ENCODE measurements at regions not wholly inside any gene's neighbourhood (a gene's known extent, or its start where the extent isn't known, plus 50 kb on each side); places are given as distances from the start of the nearest gene placed in this dataset.

DNA sequence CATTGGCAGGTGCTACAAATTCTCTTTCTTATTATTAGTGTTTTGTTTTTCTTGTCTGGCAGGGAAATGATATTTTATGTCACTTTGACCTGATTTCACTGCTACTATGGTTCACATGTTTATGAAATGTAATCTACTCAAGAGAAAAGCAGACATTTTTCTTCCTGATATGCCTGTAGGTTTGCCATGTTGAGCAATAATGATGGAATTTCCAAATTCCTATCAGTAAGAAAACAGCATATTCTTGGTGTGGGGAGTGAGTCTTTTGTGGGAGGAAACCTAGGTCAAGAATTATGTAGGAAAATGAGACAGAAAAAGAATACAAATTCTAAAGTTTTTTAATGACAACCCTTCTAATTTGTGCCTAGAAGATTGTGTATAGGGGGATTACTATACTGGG is 356.4 kb downstream of the SLC4A3 start:
- Histone ChIP-seq H3F3A (ENCODE audit: insufficient read depth, low read length, poor library complexity, severe bottlenecking) (no peaks in the 10 kb centered on the region), H3K36me3 (ENCODE audit: insufficient read depth, low read length) (no peaks in the 10 kb centered on the region), H3K27ac (ENCODE audit: low read length) (no peak overlapping the region), H3K9me2 (ENCODE audit: insufficient read depth, low read length) (no peaks in the 10 kb centered on the region), H3K27me3 (ENCODE audit: insufficient read depth, low read depth, low read length) (no peaks in the 10 kb centered on the region), H3K9ac (ENCODE audit: low read length) (no peak overlapping the region), H3K79me2 (replicated peaks; ENCODE audit: insufficient read depth, low read length) (no peaks in the 10 kb centered on the region), H4K20me1 (ENCODE audit: insufficient read depth) (no peaks in the 10 kb centered on the region), H3K4me3 (ENCODE audit: low read length) (no peak overlapping the region), H2AFZ (ENCODE audit: low read depth, low read length) (no peak overlapping the region), H3K9me3 (ENCODE audit: low read length) (no peaks in the 10 kb centered on the region), H3K4me2 (ENCODE audit: low read length) (no peak overlapping the region)
- TF ChIP-seq REST (IDR thresholded peaks at IDR 0.05; ENCODE audit: borderline replicate concordance) = no peak

DNA sequence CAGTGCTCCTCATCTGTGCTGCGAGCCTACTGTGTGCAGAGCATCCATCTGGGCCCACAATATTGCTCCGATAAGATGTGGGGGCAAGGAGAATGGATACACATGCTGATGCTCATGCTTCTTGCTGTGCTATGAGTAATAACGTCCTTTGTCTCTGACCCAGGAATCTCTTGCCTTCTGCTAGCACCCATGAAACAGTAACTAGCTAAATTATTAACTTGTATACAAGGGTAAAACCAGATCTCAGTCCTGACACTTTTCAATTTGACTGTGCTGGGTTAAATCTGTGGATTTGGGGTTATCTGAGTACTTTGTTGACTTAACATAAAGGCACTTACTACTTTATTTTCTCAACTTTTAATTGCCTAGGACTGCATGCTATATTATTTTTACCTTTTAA is 357.6 kb downstream of the SLC4A3 start:
- Histone ChIP-seq H4K20me1 (ENCODE audit: insufficient read depth) (no peaks in the 10 kb centered on the region), H3K9me2 (ENCODE audit: insufficient read depth, low read length) (no peaks in the 10 kb centered on the region), H3K27ac (ENCODE audit: low read length) (no peak overlapping the region), H3F3A (ENCODE audit: insufficient read depth, low read length, poor library complexity, severe bottlenecking) (no peaks in the 10 kb centered on the region), H2AFZ (ENCODE audit: low read depth, low read length) (no peak overlapping the region), H3K9ac (ENCODE audit: low read length) (no peak overlapping the region), H3K27me3 (ENCODE audit: insufficient read depth, low read depth, low read length) (no peaks in the 10 kb centered on the region), H3K79me2 (replicated peaks; ENCODE audit: insufficient read depth, low read length) (no peaks in the 10 kb centered on the region), H3K36me3 (ENCODE audit: insufficient read depth, low read length) (no peaks in the 10 kb centered on the region), H3K4me3 (ENCODE audit: low read length) (no peak overlapping the region), H3K9me3 (ENCODE audit: low read length) (no peaks in the 10 kb centered on the region), H3K4me2 (ENCODE audit: low read length) (no peak overlapping the region)
- TF ChIP-seq TAF1 (IDR thresholded peaks at IDR 0.05; ENCODE audit: low read depth) (no peak), EZH2 (IDR thresholded peaks at IDR 0.05; ENCODE audit: borderline replicate concordance, insufficient read depth, low read length, poor library complexity, severe bottlenecking) (no peak), REST (IDR thresholded peaks at IDR 0.05; ENCODE audit: borderline replicate concordance) (no peak), EP300 (conservative IDR thresholded peaks at IDR 0.05; ENCODE audit: poor library complexity, severe bottlenecking) (no peak)

DNA sequence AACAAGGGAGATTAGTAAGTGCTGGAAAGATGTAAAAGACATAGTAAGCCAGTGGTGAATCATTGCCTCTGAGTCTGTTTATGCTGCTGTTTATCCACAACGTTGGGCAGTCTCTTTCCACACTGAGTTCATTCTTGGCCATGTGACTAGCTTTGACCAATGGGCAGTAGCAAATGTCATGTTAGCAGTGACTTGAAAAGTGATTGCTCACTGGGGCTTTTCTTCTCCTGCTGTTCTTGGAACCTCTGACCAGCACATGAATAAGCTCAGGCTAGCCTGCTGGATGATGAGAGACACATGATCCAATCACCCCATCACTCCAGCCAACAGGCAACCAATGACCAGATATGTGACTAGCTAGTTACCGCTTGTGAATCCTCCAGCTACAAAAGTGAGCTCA is 360.4 kb downstream of the SLC4A3 start:
- H4K20me1 ChIP-seq (ENCODE audit: insufficient read depth) = no peaks in the 10 kb centered on the region
- H3K4me2 ChIP-seq (ENCODE audit: low read length) = no peak overlapping the region
- H2AFZ ChIP-seq (ENCODE audit: low read depth, low read length) = no peak overlapping the region
- no peaks in the 10 kb centered on the region for H3F3A ChIP-seq (ENCODE audit: insufficient read depth, low read length, poor library complexity, severe bottlenecking)
- TF ChIP-seq EP300 (conservative IDR thresholded peaks at IDR 0.05; ENCODE audit: poor library complexity, severe bottlenecking) = no peak
- no peak for TF ChIP-seq SMC3 (conservative IDR thresholded peaks at IDR 0.05; ENCODE audit: poor library complexity)
- no peak for TF ChIP-seq POLR2AphosphoS5 (IDR thresholded peaks at IDR 0.05)
- no peak for TF ChIP-seq REST (IDR thresholded peaks at IDR 0.05; ENCODE audit: borderline replicate concordance)
- TF ChIP-seq MXI1 (conservative IDR thresholded peaks at IDR 0.05; ENCODE audit: poor library complexity, severe bottlenecking) = no peak
- no peaks in the 10 kb centered on the region for H3K36me3 ChIP-seq (ENCODE audit: insufficient read depth, low read length)
- H3K79me2 ChIP-seq (replicated peaks; ENCODE audit: insufficient read depth, low read length) = no peaks in the 10 kb centered on the region
- no peaks in the 10 kb centered on the region for H3K9me3 ChIP-seq (ENCODE audit: low read length)
- H3K9ac ChIP-seq (ENCODE audit: low read length) = no peak overlapping the region
- no peaks in the 10 kb centered on the region for H3K9me2 ChIP-seq (ENCODE audit: insufficient read depth, low read length)
- no peak overlapping the region for H3K27ac ChIP-seq (ENCODE audit: low read length)
- no peak overlapping the region for H3K4me3 ChIP-seq (ENCODE audit: low read length)
- no peaks in the 10 kb centered on the region for H3K27me3 ChIP-seq (ENCODE audit: insufficient read depth, low read depth, low read length)
